ENCODE measurements at regions not wholly inside any gene's neighbourhood (a gene's known extent, or its start where the extent isn't known, plus 50 kb on each side); places are given as distances from the start of the nearest gene placed in this dataset.
"Not testable (repeated sequence)": the region's sequence is repeated elsewhere in the genome, so short reads cannot be mapped to it uniquely, and the experiment has no call there.

- no peak overlapping the region for H3K4me3 ChIP-seq (ENCODE audit: low read length)
- DNase-seq (ENCODE audit: low read depth, low spot score) = no peak
Measured at GRCh38 chr21:35533893-35534292, 484.8 kb upstream of the RUNX1 start.

DNA sequence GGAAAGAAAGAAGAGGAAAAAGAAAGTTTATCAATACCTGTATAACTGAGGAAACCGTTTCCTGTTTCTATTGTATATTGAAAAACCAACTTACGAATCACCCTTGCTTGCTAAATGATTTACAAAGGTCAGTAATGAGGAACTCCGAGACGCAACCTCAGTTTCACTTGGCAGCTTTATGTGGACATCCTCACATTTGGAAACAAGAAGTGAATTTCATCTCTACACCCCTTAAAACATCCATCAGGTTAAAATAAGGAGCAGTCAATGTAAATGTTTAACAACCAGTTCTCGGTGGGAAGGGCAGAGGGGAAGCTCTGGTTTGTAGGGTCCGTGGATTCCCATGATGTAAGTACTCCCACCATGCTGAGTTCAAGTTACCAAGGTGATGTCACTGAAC, 481.7 kb upstream of the RUNX1 start:
- DNase-seq (ENCODE audit: low read depth, low spot score) = no peak
- H3K4me3 ChIP-seq (ENCODE audit: low read length) = no peak overlapping the region

- DNase-seq (ENCODE audit: low read depth, low spot score) = no peak
- H3K4me3 ChIP-seq (ENCODE audit: low read length) = no peak overlapping the region
Measured at GRCh38 chr21:35529171-35529863, 480.2 kb upstream of the RUNX1 start.

GRCh38 chr21:35528116-35529042, 479.3 kb upstream of the RUNX1 start:
- DNase-seq (ENCODE audit: low read depth, low spot score) = no peak
- no peak overlapping the region for H3K4me3 ChIP-seq (ENCODE audit: low read length)

- no peak for DNase-seq (ENCODE audit: low read depth, low spot score)
Measured at GRCh38 chr21:35527358-35527757, 478.3 kb upstream of the RUNX1 start.

GRCh38 chr21:35525443-35525842, 476.3 kb upstream of the RUNX1 start:
- H3K4me3 ChIP-seq (ENCODE audit: low read length) = no peak overlapping the region
- no peak for DNase-seq (ENCODE audit: low read depth, low spot score)

More at GRCh38 chr21:35527358-35527757, 478.3 kb upstream of the RUNX1 start:
- H3K4me3 ChIP-seq (ENCODE audit: low read length) = no peak overlapping the region

DNA sequence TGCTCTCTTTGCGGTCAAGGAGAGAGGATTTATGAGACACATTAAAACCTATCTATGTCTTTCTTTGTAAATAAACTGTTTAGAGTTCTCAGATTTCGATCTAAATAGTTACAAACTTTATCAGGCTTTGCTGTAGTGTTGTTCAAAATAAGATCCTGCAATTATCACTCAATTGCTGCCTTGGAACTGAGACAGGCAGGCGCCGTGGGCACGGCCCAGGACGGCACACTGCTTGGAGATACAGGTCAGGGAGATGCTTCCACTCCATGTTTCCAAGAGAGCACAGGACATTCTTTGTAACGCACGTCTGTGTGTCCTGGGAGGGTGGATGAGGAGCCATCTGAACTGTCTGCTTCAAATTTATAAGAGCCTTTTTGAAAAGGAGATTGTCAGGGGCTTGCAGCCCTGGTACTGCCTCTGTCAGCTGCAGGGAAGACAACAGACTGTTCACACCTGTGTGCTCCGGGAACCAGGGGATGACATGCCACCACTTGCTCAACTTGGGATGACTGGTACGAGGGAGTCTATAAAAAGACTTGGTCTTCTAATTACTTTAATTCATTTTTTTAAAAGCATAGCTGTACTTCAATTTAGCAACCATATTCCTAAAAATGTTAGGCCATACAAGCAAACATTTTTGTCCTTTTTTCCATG, 472.9 kb upstream of the RUNX1 start:
- DNase-seq (ENCODE audit: low read depth, low spot score) = no peak
- no peak overlapping the region for H3K4me3 ChIP-seq (ENCODE audit: low read length)

- no peak overlapping the region for H3K4me3 ChIP-seq (ENCODE audit: low read length)
Measured at GRCh38 chr21:35521293-35521692, 472.2 kb upstream of the RUNX1 start.

DNA sequence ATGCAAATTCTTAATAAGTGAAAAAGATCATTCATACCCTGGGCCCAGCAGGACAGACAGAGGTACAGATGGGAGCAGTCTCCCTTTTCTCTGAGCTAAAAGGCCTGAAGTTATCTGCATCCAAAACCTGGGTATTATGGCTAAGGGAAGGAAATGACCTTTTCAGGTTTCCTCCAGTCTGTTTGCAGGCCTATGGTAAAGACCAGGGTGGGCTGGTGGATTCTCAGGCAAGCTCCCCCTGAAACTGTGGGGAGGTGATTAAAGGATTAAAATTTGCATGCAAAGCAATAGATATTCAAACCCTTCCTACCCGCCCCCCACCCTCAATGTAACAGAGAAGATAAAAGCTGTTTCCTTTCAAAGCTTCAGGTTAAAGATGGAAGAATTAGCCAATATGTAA, 471.8 kb upstream of the RUNX1 start:
- no peak overlapping the region for H3K4me3 ChIP-seq (ENCODE audit: low read length)
- no peak for DNase-seq (ENCODE audit: low read depth, low spot score)

More at GRCh38 chr21:35521293-35521692, 472.2 kb upstream of the RUNX1 start:
- no peak for DNase-seq (ENCODE audit: low read depth, low spot score)

DNA sequence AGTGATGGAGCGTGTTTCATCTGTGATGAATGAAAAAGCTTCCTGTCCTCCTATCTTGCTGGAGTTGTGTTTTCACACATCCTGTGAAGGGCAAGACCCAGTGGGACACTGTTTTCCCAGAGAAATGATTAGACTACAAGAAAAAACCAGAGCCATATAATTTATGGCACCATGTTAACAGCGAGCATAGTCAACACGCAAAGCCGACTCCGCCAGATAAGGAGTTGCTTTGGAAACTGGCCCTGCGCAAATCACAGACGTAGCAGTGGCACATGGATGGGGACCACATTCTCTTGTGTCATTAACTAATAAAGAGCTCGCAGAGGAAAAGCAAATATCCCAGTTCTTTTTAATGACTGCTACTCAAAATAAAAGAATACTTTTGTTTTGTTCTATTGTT, 471.2 kb upstream of the RUNX1 start:
- no peak overlapping the region for H3K4me3 ChIP-seq (ENCODE audit: low read length)
- no peak for DNase-seq (ENCODE audit: low read depth, low spot score)

DNA sequence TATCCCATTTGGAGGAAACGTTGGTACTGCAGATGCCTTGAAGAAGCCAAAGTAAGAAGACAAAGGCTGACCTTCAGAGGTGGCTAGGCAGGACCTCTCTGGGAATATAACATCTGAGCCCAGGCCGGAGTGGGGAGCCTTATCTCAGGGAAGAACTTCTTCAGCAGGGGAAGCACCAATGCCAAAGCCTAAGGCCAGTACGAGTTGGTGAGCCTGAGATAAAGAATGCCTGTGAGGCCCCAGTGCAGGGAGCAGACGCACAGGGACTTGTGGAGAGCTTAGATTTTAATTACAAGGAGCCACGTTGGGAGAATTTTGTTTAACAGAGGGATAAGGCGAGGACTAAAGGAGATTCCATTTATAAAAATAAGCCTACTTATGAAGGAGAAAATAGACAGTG, 468.8 kb upstream of the RUNX1 start:
- DNase-seq (ENCODE audit: low read depth, low spot score) = no peak

DNA sequence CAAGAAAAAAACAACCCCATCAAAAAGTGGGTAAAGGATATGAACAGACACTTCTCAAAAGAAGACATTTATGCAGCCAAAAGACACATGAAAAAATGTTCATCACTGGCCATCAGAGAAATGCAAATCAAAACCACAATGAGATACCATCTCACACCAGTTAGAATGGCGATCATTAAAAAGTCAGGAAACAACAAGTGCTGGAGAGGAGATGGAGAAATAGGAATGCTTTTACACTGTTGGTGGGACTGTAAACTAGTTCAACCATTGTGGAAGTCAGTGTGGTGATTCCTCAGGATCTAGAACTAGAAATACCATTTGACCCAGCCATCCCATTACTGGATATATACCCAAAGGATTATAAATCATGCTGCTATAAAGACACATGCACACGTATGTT, 467.2 kb upstream of the RUNX1 start:
- H3K4me3 ChIP-seq (ENCODE audit: low read length); DNase-seq (ENCODE audit: low read depth, low spot score): not testable (repeated sequence)

More for the DNA sequence above, 468.8 kb upstream of the RUNX1 start:
- no peak overlapping the region for H3K4me3 ChIP-seq (ENCODE audit: low read length)

DNA sequence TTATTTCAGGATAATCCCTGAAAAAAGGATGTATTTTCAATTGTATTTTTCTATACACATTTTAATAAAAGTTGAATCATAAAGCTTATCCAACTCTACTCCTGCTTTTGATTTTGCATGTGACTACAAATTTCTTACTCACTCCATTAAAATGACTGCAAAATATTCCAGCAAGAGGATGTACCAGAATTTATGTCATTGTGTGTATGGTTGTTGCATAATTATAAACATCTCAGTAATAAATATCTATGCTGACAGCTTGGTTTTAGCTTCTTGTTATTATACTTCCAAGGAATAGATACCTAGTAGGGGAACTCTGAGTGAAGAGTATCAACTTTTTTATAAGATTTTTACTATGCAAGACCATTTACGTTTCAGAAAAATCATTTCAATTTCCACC, 463.2 kb upstream of the RUNX1 start:
- no peak overlapping the region for H3K4me3 ChIP-seq (ENCODE audit: low read length)
- DNase-seq (ENCODE audit: low read depth, low spot score) = no peak

DNA sequence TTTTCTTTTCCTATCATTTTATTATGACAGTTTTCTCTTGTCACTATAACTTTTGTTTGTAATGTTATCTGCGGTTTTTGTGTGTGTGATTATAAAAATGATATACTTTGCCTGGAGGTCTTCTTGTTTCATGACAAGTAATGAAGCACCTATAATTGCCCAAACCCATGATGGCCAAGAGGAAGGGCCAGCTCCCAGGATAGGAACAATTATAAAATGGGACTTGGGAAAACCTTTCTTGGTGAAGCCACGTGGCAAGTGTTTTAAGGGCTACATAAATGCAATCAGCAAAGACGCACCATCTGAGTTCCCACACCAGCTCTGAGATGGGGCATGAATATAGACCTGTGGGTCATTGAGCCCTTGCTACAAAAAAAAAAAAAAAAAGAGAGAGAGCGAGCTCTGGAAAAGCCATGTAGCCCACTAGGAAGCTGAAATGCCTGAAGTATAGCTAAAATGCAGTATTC, 462.6 kb upstream of the RUNX1 start:
- H3K4me3 ChIP-seq (ENCODE audit: low read length) = no peak overlapping the region
- no peak for DNase-seq (ENCODE audit: low read depth, low spot score)

GRCh38 chr21:35510957-35511695, 462.0 kb upstream of the RUNX1 start:
- H3K4me3 ChIP-seq (ENCODE audit: low read length) = no peak overlapping the region
- no peak for DNase-seq (ENCODE audit: low read depth, low spot score)

- no peak for DNase-seq (ENCODE audit: low read depth, low spot score)
- no peak overlapping the region for H3K4me3 ChIP-seq (ENCODE audit: low read length)
Measured at GRCh38 chr21:35510294-35510693, 461.2 kb upstream of the RUNX1 start.

DNA sequence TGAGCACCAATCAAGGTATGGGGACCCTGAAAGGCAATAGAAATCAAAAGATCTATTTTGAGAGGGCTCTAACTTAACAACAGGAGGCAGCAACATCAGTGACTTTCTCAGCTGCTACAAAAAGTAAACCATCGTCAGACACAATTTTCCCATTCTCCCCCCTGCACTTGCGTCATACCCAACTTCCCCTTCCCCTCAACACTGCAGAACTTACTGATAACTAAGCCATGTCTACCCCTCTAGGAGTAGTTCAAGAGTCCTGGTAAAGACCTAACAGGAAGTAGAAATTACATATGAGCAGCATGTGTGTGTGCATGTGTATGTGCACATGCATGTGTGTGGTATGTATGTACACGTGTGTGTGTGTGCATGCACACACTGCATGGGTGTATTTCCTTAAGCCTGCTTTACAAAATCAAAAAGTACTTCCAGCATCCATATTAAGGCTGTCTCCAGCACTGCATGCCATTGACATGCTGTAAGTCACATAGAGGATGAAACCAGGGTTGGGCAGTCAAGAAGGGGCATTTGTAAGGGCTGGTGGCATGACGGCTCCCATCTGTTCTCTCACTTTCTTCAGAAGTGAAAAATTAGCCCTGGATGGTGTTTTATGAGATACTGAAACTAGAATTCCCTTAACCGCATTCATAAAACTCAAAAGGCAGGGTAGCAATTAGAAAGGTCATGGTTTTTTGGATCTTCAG, 460.1 kb upstream of the RUNX1 start:
- DNase-seq (ENCODE audit: low read depth, low spot score) = no peak
- H3K4me3 ChIP-seq (ENCODE audit: low read length) = no peak overlapping the region

GRCh38 chr21:35508139-35508888, 459.2 kb upstream of the RUNX1 start:
- DNase-seq (ENCODE audit: low read depth, low spot score) = no peak
- no peak overlapping the region for H3K4me3 ChIP-seq (ENCODE audit: low read length)
